H1 (cell line): ENCODE measurements at regions not wholly inside any gene's neighbourhood (a gene's known extent, or its start where the extent isn't known, plus 50 kb on each side); places are given as distances from the start of the nearest gene placed in this dataset.

Source experiments
- KDM5A ChIP-seq: fragments of 200-600 bp; IDR thresholded peaks from 2 replicates; pipeline ENCODE4 v1.7.1; 2012; ENCODE audit warnings: mild to moderate bottlenecking, low read length, inconsistent platforms, mixed read lengths
- PHF8 ChIP-seq: fragments of 200-600 bp; sonication (generic); conservative IDR thresholded peaks from 2 replicates; pipeline ENCODE4 v1.7.1; 2012; ENCODE audit warnings: low read depth, mild to moderate bottlenecking, inconsistent platforms, low read length, moderate library complexity
- SUZ12 ChIP-seq: fragments of 200-600 bp; sonication (generic); IDR thresholded peaks from 2 replicates; pipeline ENCODE4 v1.6.1; 2012; ENCODE audit warnings: mild to moderate bottlenecking, inconsistent platforms, low read length, moderate library complexity, mixed read lengths

- TF ChIP-seq PHF8 = no peak
- no peak for TF ChIP-seq KDM5A
- TF ChIP-seq SUZ12 = no peak
- TF ChIP-seq, all 59 proteins: peak for 2
Observed at GRCh38 chr2:180196419-180196977, 189.4 kb upstream of the CWC22 start (continued).
